Gastrocnemius medialis (tissue), 4 donors: ENCODE measurements at regions not wholly inside any gene's neighbourhood (a gene's known extent, or its start where the extent isn't known, plus 50 kb on each side); places are given as distances from the start of the nearest gene placed in this dataset.

ENCODE experiments used
- ATAC-seq, 2 donors: fragments of 150-250 bp; one replicate each; pipeline ENCODE4 v1.9.1; 2016
- DNase-seq, 2 donors: peaks; one replicate each; pipeline ENCODE4 v3.0.0-alpha.2; 2019
- H3K27ac ChIP-seq, 4 donors: fragments of 200-600 bp; sonication (generic); 1 replicate in 1 of 4; 2 replicates in 3 of 4; pipeline ENCODE4 v1.5.1; 2016 to 2018; ENCODE audit warnings: mild to moderate bottlenecking in 2 of 4, moderate library complexity in 1 of 4
- H3K27me3 ChIP-seq, 3 donors: fragments of 200-600 bp; sonication (generic) in 2 of 3; 1 replicate in 1 of 3; 2 replicates in 2 of 3; pipeline versions ENCODE4 v1.5.1 to v1.6.0; 2016 to 2019; ENCODE audit warnings: mild to moderate bottlenecking in 1 of 3, moderate library complexity in 1 of 3
- H3K36me3 ChIP-seq, 2 donors: fragments of 200-600 bp; sonication (generic) in 1 of 2; one replicate each; pipeline ENCODE4 v1.5.1; 2017 to 2018
- H3K4me1 ChIP-seq, 2 donors: fragments of 200-600 bp; sonication (generic) in 1 of 2; one replicate each; pipeline ENCODE4 v1.5.1; 2016 to 2017; ENCODE audit warnings: mild to moderate bottlenecking in 2 of 2
- H3K4me3 ChIP-seq, 4 donors: fragments of 200-600 bp; sonication (generic) in 3 of 4; 1 replicate in 1 of 4; 2 replicates in 3 of 4; pipeline ENCODE4 v1.5.1; 2016 to 2019; ENCODE audit warnings: mild to moderate bottlenecking in 2 of 4
- H3K9me3 ChIP-seq, 3 donors: fragments of 200-600 bp; sonication (generic) in 2 of 3; 1 replicate in 1 of 3; 2 replicates in 2 of 3; pipeline ENCODE4 v1.5.1; 2016 to 2019
- POLR2A ChIP-seq, 2 donors: fragments of 450-650 bp; IDR thresholded peaks; one replicate each; pipeline ENCODE4 v1.6.1; 2017; ENCODE audit warnings: antibody characterized with exemption in 2 of 2, mild to moderate bottlenecking in 2 of 2, moderate library complexity in 2 of 2
- in situ Hi-C, 4 donors: fragments of 200-750 bp; cut with MboI; loops; one replicate each; pipeline versions ENCODE4 v1.15.0 to v1.8.0; 2017; ENCODE audit warnings: low sequenced_read_pairs in 4 of 4
- intact Hi-C: fragments of 100-400 bp; cut with DNase I; formaldehyde crosslinking; loops from one replicate; pipeline ENCODE4 v1.15.1; 2023; ENCODE audit warnings: low total_unique reads
- TF ChIP-seq, protein P1 (sequence below), 5 experiments: fragments of 450-650 bp in 3 of 5; fragments of 200-600 bp in 2 of 5; sonication (generic) in 2 of 5; IDR thresholded peaks in 4 of 5; conservative IDR thresholded peaks in 1 of 5; 1 replicate in 4 of 5; 2 replicates in 1 of 5; pipeline ENCODE4 v1.5.1; 2016 to 2019; ENCODE audit warnings: antibody characterized with exemption in 5 of 5, mild to moderate bottlenecking in 3 of 5, moderate library complexity in 3 of 5

DNA sequence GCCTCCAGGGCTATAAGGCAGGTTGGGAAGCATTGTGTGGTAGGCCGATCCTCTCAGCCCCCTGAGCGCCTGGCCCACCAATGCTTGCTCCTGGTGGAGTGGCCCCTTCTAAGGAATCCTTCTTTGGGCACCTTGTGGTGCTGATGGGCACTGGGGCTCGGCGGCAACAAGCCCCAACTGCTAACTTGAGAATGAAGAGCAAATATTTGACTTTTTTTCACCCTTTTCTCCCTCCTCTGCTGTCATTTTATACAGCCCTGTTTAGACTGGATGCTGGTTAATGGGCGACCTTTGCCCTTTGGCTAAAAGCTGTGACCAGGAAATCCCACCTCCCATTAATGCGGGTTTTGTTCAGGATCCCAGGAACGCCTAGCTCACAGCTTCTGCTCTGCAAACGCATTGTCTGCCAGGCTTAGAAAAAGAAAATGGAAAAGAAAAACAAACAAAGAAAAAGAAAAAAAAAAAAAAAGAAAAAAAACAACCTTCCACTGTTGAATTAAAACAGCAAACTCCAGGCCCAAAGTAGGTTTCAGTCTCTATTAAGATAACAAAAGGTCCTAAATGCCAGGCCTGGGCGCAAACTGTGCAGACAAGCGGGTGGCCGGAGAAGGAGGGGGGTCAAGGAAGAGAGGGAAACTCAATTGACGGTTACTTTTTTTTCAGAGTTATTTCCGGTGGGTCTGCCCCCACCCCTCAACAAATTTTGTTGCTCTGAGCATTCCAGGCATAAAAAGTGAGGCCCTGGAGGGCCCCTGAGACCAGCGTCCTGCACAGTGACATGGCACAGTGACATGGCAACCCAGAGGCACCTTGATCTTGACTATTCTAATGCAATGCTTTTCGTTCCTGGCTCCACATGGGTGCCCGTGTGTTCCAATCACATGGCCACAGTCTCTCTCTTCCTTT is 301.4 kb downstream of the MAF start:
- intact Hi-C loops, result no loop called here

DNA sequence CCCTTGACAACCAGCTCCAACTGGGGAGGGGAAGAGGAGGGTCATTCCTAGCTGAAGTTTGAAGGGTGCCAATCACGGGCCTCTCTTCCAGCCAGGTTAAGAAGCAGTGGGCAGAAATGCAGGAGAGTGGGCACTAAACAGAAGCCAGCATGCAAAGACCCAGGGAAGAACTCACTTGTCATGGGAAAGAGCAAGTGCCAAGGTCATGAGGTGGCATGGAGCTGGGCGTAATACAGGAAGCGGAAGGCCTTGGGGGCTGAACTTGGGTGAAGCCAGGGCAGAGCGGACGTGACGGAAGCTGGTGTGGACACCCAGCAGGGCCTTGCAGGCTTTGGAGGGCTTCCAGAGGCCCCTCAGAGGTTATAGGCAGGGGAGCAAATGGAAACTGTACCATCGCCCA is 302.1 kb downstream of the MAF start:
- no peaks in the 10 kb centered on the region for H3K27me3 ChIP-seq
- no peak overlapping the region for H3K27ac ChIP-seq
- no peaks in the 10 kb centered on the region for H3K9me3 ChIP-seq
- intact Hi-C loops (no loop called here), in situ Hi-C loops (no loop called here)
- H3K4me1 ChIP-seq, result no peaks in the 10 kb centered on the region
- no peaks in the 10 kb centered on the region for H3K36me3 ChIP-seq
- no peak for DNase-seq
- no peak for ATAC-seq
- H3K4me3 ChIP-seq, result no peak overlapping the region
- TF ChIP-seq, protein P1, sequence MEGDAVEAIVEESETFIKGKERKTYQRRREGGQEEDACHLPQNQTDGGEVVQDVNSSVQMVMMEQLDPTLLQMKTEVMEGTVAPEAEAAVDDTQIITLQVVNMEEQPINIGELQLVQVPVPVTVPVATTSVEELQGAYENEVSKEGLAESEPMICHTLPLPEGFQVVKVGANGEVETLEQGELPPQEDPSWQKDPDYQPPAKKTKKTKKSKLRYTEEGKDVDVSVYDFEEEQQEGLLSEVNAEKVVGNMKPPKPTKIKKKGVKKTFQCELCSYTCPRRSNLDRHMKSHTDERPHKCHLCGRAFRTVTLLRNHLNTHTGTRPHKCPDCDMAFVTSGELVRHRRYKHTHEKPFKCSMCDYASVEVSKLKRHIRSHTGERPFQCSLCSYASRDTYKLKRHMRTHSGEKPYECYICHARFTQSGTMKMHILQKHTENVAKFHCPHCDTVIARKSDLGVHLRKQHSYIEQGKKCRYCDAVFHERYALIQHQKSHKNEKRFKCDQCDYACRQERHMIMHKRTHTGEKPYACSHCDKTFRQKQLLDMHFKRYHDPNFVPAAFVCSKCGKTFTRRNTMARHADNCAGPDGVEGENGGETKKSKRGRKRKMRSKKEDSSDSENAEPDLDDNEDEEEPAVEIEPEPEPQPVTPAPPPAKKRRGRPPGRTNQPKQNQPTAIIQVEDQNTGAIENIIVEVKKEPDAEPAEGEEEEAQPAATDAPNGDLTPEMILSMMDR (IDR thresholded peaks at IDR 0.05 in 4 of 5, conservative IDR thresholded peaks at IDR 0.05 in 1 of 5), result no peak
- no peak for TF ChIP-seq POLR2A (IDR thresholded peaks at IDR 0.05)

More for the DNA sequence above, 301.4 kb downstream of the MAF start:
- Histone ChIP-seq H3K27ac (no peak overlapping the region), H3K9me3 (no peaks in the 10 kb centered on the region), H3K4me3 (no peak overlapping the region), H3K36me3 (no peaks in the 10 kb centered on the region), H3K4me1 (no peaks in the 10 kb centered on the region), H3K27me3 (no peaks in the 10 kb centered on the region)
- ATAC-seq (no peak), DNase-seq (no peak)
- TF ChIP-seq, protein P1 (IDR thresholded peaks at IDR 0.05 in 4 of 5, conservative IDR thresholded peaks at IDR 0.05 in 1 of 5), result no peak
- no peak for TF ChIP-seq POLR2A (IDR thresholded peaks at IDR 0.05)
- in situ Hi-C loops, result no loop called here

DNA sequence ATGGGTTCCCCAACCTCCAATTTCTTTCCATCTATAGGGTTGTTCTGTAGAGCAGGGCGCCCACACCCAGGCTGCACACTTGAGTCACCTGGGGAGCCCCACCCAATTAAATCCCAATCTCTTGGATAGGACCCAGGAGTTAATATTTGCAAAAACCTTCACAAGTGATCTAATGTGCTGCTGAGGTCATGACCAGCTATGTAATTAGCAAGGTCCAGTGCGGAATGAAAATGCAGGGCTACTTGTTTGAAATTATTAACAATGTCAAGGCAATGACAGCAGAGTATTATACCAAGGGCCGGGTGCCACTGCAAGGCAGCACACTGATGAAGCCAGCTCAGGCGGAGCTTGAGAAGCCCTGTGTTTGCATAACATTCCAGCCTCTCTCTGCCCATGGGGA is 302.7 kb downstream of the MAF start:
- intact Hi-C loops (no loop called here), in situ Hi-C loops (no loop called here)
- H3K36me3 ChIP-seq, result no peaks in the 10 kb centered on the region
- no peaks in the 10 kb centered on the region for H3K9me3 ChIP-seq
- no peak overlapping the region for H3K27ac ChIP-seq
- H3K4me1 ChIP-seq, result no peaks in the 10 kb centered on the region
- ATAC-seq, result no peak
- TF ChIP-seq POLR2A (IDR thresholded peaks at IDR 0.05), result no peak
- TF ChIP-seq, protein P1 (IDR thresholded peaks at IDR 0.05 in 4 of 5, conservative IDR thresholded peaks at IDR 0.05 in 1 of 5), result no peak
- H3K4me3 ChIP-seq, result no peak overlapping the region
- H3K27me3 ChIP-seq, result no peaks in the 10 kb centered on the region
- DNase-seq, result no peak

DNA sequence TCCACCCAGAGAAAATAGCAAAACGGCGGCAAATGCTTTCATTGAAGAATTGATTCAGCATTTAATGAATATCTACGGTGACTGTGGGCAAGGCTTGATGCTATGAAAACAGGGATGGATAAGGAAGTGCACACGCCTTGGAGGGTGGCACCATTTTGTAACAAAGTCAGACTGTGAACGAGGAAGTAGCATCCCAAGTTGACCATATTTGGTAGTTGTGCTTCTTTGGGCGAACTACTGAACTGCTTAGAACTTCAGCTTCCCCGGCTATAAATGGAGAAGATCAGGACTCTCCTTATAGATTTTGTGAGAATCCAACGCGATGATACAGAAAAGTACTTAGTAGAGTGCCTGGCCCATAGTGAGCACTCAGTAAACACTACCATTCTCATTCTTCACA is 303.2 kb downstream of the MAF start:
- H3K36me3 ChIP-seq, result no peaks in the 10 kb centered on the region
- H3K27me3 ChIP-seq, result no peaks in the 10 kb centered on the region
- intact Hi-C loops, result no loop called here
- TF ChIP-seq, protein P1 (IDR thresholded peaks at IDR 0.05 in 4 of 5, conservative IDR thresholded peaks at IDR 0.05 in 1 of 5), result no peak
- TF ChIP-seq POLR2A (IDR thresholded peaks at IDR 0.05), result no peak
- in situ Hi-C loops, result no loop called here
- H3K9me3 ChIP-seq, result no peaks in the 10 kb centered on the region
- H3K27ac ChIP-seq, result no peak overlapping the region
- no peaks in the 10 kb centered on the region for H3K4me1 ChIP-seq
- DNase-seq (no peak), ATAC-seq (no peak)
- H3K4me3 ChIP-seq, result no peak overlapping the region
